SK-N-MC (cell line): ENCODE measurements at regions not wholly inside any gene's neighbourhood (a gene's known extent, or its start where the extent isn't known, plus 50 kb on each side); places are given as distances from the start of the nearest gene placed in this dataset.

Source experiments
- EZH2 ChIP-seq: fragments of 200-600 bp; sonication (generic); IDR thresholded peaks from one replicate; pipeline ENCODE4 v1.6.1; 2017; ENCODE audit warnings: antibody characterized with exemption
- FOXP2 ChIP-seq: optimal IDR thresholded peaks from 2 replicates; pipeline ENCODE3; 2011; ENCODE audit warnings: mild to moderate bottlenecking, moderate library complexity; ENCODE audit not compliant: insufficient read depth; ENCODE audit errors: extremely low read length, control extremely low read depth

- TF ChIP-seq FOXP2: no peak
- no peak for TF ChIP-seq EZH2
These were observed 1027.7 kb downstream of the NR2F1-AS1 start for GRCh38 chr5:92553326-92553725.
